ENCODE measurements at regions not wholly inside any gene's neighbourhood (a gene's known extent, or its start where the extent isn't known, plus 50 kb on each side); places are given as distances from the start of the nearest gene placed in this dataset.
A peak's percentile ranks its signal among the peaks of the same experiment; 100 is the strongest.

- no peaks in the 10 kb centered on the region for H3K36me3 Mint-ChIP-seq (ENCODE audit: low read depth)
- no peak for DNase-seq
- intact Hi-C loops (cut with micrococcal nuclease) = no loop called here
- peaks cover 18% of the 10 kb centered on the region for H3K4me1 Mint-ChIP-seq
- no peaks in the 10 kb centered on the region for H3K9me3 Mint-ChIP-seq
- no peak overlapping the region for H3K4me3 Mint-ChIP-seq
- H3K27ac Mint-ChIP-seq = no peak overlapping the region
- no peaks in the 10 kb centered on the region for H3K27me3 Mint-ChIP-seq
Observed at GRCh38 chr17:77317091-77317750, 176.5 kb downstream of the SEC14L1 start.

- Mint-ChIP-seq H3K9me3 (no peaks in the 10 kb centered on the region), H3K4me1 (peaks cover 18% of the 10 kb centered on the region), H3K27me3 (no peaks in the 10 kb centered on the region), H3K36me3 (ENCODE audit: low read depth) (no peaks in the 10 kb centered on the region), H3K27ac (peak overlapping the region; percentile 53), H3K4me3 (no peak overlapping the region)
- intact Hi-C loops (cut with micrococcal nuclease) = loop anchor here (2.0 kb wide), 1 partner anchor 37 kb away; no protein-coding TSS in a partner anchor
- DNase-seq = no peak
Observed at GRCh38 chr17:77318021-77318420, 177.3 kb downstream of the SEC14L1 start.

DNA sequence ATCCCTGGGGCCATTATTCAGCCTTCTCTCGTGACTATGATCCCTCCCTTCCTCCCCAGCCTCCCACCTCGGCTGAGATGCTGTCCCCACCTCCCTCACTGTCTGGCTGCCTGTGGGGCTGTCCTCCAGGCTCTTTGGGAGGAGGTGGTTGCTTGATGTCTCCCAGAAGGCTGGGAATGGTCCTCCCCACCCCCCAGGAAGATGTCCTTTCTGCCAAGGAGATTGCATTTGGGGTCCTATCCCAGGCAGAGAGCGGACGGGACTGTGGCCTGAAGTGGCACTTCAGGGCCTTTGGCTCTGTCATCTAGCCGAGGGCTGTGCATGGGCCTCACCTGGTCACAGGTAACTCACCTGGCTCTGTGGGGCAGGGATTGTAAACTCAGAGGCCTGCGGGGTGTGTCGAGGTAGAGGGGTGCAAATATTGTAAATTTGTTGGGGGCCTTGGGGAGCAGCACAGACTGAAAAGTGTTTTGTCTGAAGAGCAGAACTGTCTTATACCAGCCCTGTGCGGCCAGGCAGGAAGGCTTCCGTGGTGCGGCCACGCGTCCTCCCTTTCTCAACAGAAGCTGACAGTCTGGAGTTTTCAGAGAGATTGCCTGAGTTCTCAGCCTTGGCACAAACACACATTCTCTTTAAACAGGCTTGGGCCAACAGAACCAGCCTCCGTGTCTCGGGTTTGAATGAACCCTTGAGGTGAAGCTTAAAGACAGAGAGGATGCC, 177.9 kb downstream of the SEC14L1 start:
- DNase-seq = no peak
- Mint-ChIP-seq H3K27ac (peak overlapping the region; percentile 91), H3K4me3 (peak overlapping the region; percentile 86), H3K4me1 (peaks cover 19% of the 10 kb centered on the region), H3K27me3 (no peaks in the 10 kb centered on the region), H3K9me3 (no peaks in the 10 kb centered on the region), H3K36me3 (ENCODE audit: low read depth) (no peaks in the 10 kb centered on the region)
- intact Hi-C loops (cut with micrococcal nuclease) = loop anchor here (2.0 kb wide), 1 partner anchor 38 kb away; no protein-coding TSS in a partner anchor

DNA sequence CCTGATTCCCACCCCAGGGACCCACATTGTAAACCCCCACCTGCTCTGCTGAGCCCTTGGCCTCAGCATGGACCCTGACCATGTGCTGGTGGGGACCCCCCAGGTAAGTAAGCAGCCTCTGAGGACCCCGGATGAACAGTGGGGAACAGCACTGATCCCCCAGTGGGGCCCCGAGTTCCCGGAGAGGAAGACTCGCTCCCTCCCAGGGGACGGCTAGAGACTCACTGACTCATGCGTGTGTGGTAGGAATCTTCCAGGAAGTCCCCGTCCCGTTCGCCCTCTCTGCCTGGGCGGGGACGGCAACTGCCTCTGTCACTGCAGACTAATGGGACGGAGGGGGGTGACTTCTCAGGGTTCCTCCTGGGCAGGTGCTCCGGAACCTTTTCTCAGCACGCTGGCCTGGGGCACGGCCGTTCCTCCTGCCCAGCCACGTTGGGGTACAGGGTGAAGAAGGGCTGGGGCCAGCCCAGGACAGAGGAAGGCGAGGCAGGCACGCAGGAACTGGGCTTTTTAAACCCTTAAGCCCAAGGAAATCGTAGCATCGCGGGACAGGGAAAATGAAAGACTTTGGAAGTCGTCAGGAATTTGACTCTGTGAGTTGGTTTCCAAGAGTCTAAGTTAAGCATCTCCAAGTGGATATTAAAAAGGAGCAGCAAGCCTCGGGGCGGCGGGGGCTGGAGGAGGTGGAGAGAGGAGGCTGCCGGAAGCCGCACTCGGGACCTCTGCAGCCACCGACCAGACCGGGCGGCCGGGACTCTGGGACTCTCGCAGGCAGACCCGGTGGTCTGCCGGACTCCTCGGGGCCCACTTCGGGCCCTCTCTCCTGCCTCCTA, 178.7 kb downstream of the SEC14L1 start:
- no peaks in the 10 kb centered on the region for H3K36me3 Mint-ChIP-seq (ENCODE audit: low read depth)
- peak overlapping the region; percentile 91 for H3K27ac Mint-ChIP-seq
- peaks cover 25% of the 10 kb centered on the region for H3K4me1 Mint-ChIP-seq
- peak; percentile 87 for DNase-seq
- intact Hi-C loops (cut with micrococcal nuclease) = loop anchor here (2.0 kb wide), 1 partner anchor 39 kb away; no protein-coding TSS in a partner anchor
- H3K9me3 Mint-ChIP-seq = no peaks in the 10 kb centered on the region
- H3K27me3 Mint-ChIP-seq = no peaks in the 10 kb centered on the region
- peak overlapping the region; percentile 86 for H3K4me3 Mint-ChIP-seq

DNA sequence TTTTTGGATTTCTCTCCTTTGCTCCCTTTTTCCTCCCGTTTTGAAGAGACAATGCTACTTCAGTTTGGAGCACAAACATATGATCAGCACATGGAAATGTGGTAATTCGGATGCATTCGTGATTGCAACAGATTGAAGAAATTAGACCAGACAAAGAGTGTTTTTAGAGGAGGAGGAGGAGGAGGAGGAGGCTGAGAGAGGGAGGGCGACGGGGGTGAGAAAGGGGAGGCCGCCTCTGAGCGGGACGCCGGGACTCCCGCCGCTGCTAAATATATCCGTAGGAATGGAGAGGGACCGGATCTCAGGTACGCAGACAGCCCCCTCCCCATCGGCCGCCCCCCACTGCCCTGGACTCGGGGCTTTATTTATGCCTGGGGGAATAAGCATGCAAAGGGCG, 179.3 kb downstream of the SEC14L1 start:
- H3K4me1 Mint-ChIP-seq = peaks cover 31% of the 10 kb centered on the region
- H3K27ac Mint-ChIP-seq = peak overlapping the region; percentile 34
- intact Hi-C loops (cut with micrococcal nuclease) = no loop called here
- H3K36me3 Mint-ChIP-seq (ENCODE audit: low read depth) = no peaks in the 10 kb centered on the region
- DNase-seq = no peak
- H3K9me3 Mint-ChIP-seq = no peaks in the 10 kb centered on the region
- peak overlapping the region; percentile 86 for H3K4me3 Mint-ChIP-seq
- no peaks in the 10 kb centered on the region for H3K27me3 Mint-ChIP-seq

DNA sequence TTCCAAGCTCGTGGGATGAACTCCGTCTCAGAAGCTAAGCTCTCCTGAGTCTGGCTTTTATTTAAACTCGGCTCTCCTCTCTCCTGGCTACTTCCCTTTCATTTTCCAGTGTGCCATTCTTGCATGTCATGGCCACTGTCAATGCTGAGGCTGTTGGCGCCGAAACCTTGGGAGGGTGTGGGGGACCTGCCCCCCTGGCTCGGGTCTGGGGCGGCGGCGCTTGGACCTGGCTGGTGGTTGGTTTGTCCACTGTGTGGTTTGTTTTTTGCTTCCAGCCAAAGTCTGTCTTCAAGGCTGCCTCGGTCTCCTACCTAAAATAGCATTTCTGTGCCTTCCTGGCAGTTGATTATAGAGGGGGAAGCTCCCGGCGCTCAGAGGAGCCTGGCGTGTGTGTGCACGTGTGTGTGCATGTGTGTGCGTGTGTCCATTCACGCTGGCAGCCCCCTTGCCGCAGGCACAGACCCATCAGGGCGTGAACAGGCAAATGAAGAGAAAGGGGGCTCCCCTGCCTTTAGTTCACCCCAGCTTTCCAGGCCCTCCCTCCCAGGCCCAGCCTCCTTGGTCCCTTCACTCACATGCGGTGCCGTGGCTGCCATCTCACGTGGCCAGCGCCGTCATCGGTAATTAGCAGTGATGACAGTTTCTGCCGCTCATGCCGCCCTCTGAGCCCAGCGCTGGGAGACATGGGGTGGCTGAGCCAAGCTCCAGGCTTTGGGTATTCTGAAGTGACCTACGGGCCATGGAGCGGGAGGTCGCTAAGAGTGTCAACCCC, 179.9 kb downstream of the SEC14L1 start:
- intact Hi-C loops (cut with micrococcal nuclease) = no loop called here
- Mint-ChIP-seq H3K27ac (no peak overlapping the region), H3K4me3 (peak overlapping the region; percentile 66), H3K4me1 (peaks cover 37% of the 10 kb centered on the region), H3K36me3 (ENCODE audit: low read depth) (no peaks in the 10 kb centered on the region), H3K27me3 (no peaks in the 10 kb centered on the region), H3K9me3 (no peaks in the 10 kb centered on the region)
- DNase-seq = no peak

GRCh38 chr17:77321649-77322513, 181.1 kb downstream of the SEC14L1 start:
- Mint-ChIP-seq H3K36me3 (ENCODE audit: low read depth) (no peaks in the 10 kb centered on the region), H3K4me3 (no peak overlapping the region), H3K27me3 (no peaks in the 10 kb centered on the region), H3K9me3 (no peaks in the 10 kb centered on the region), H3K4me1 (peaks cover 45% of the 10 kb centered on the region), H3K27ac (no peak overlapping the region)
- no peak for DNase-seq
- intact Hi-C loops (cut with micrococcal nuclease) = no loop called here

- intact Hi-C loops (cut with micrococcal nuclease) = no loop called here
- no peak for DNase-seq
- Mint-ChIP-seq H3K27ac (peak overlapping the region; percentile 15), H3K4me1 (peaks cover 45% of the 10 kb centered on the region), H3K27me3 (no peaks in the 10 kb centered on the region), H3K9me3 (no peaks in the 10 kb centered on the region), H3K36me3 (ENCODE audit: low read depth) (no peaks in the 10 kb centered on the region), H3K4me3 (no peak overlapping the region)
Observed at GRCh38 chr17:77322514-77323412, 182.0 kb downstream of the SEC14L1 start.

- H3K9me3 Mint-ChIP-seq = no peaks in the 10 kb centered on the region
- no peaks in the 10 kb centered on the region for H3K27me3 Mint-ChIP-seq
- H3K27ac Mint-ChIP-seq = no peak overlapping the region
- H3K4me3 Mint-ChIP-seq = no peak overlapping the region
- intact Hi-C loops (cut with micrococcal nuclease) = no loop called here
- no peaks in the 10 kb centered on the region for H3K36me3 Mint-ChIP-seq (ENCODE audit: low read depth)
- H3K4me1 Mint-ChIP-seq = peaks cover 48% of the 10 kb centered on the region
- DNase-seq = no peak
Observed at GRCh38 chr17:77323413-77324171, 182.8 kb downstream of the SEC14L1 start.

DNA sequence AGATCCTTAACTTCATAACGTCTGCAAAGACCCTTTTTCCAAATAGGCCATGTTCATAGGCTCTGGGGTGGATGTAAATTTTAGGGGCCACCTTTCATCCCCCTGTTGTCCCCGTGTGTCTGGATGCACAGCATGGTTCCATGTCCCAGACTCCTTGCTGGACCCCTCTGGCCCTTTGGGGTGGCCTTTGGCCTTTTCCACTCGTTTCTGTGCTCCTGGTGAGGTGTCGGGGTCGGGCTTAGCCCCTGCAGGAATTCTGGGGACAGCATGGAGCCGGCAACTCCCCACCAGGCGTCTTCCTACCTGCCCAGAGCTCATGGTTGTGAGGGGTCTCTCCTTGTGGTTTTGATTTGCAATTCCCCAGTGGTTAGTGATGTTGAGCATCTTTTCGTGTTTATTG, 183.5 kb downstream of the SEC14L1 start:
- DNase-seq = no peak
- Mint-ChIP-seq H3K4me3 (peak overlapping the region; percentile 20), H3K36me3 (ENCODE audit: low read depth) (no peaks in the 10 kb centered on the region), H3K27me3 (no peaks in the 10 kb centered on the region), H3K27ac (peak overlapping the region; percentile 89), H3K4me1 (peaks cover 42% of the 10 kb centered on the region), H3K9me3 (no peaks in the 10 kb centered on the region)
- intact Hi-C loops (cut with micrococcal nuclease) = no loop called here

GRCh38 chr17:77325577-77326075, 184.9 kb downstream of the SEC14L1 start:
- no peak for DNase-seq
- Mint-ChIP-seq H3K9me3 (no peaks in the 10 kb centered on the region), H3K4me3 (no peak overlapping the region), H3K27ac (peak overlapping the region; percentile 89), H3K36me3 (ENCODE audit: low read depth) (no peaks in the 10 kb centered on the region), H3K4me1 (peaks cover 34% of the 10 kb centered on the region), H3K27me3 (no peaks in the 10 kb centered on the region)
- intact Hi-C loops (cut with micrococcal nuclease) = no loop called here

Data from activated CD4-positive, alpha-beta T cell treated with anti-CD3 and anti-CD28 coated beads, Interleukin-2, amount 10 ng/mL, durations not matched to agents 24 days and 14 days (primary cell).